ENCODE measurements at regions not wholly inside any gene's neighbourhood (a gene's known extent, or its start where the extent isn't known, plus 50 kb on each side); places are given as distances from the start of the nearest gene placed in this dataset.

- no peak for DNase-seq
These were observed 114.3 kb upstream of the DAP start for GRCh38 chr5:10875201-10875768.

- no peak for DNase-seq
These were observed 113.5 kb upstream of the DAP start for GRCh38 chr5:10874541-10874940.

GRCh38 chr5:10870791-10871190 is 109.8 kb upstream of the DAP start:
- DNase-seq, result no peak

GRCh38 chr5:10868956-10869355 is 107.9 kb upstream of the DAP start:
- DNase-seq, result no peak

- no peak for DNase-seq
These were observed 106.6 kb upstream of the DAP start for GRCh38 chr5:10867389-10868303.

- DNase-seq, result peak; percentile 19
These were observed 105.9 kb upstream of the DAP start for GRCh38 chr5:10866913-10867312.

GRCh38 chr5:10863763-10864383 is 102.8 kb upstream of the DAP start:
- DNase-seq, result peak; percentile 73

GRCh38 chr5:10862085-10862484 is 101.1 kb upstream of the DAP start:
- no peak for DNase-seq

- no peak for DNase-seq
These were observed 100.4 kb upstream of the DAP start for GRCh38 chr5:10861423-10861790.

GRCh38 chr5:10860645-10861422 is 99.8 kb upstream of the DAP start:
- DNase-seq, result no peak

GRCh38 chr5:10860196-10860543 is 99.1 kb upstream of the DAP start:
- DNase-seq, result no peak

- DNase-seq, result no peak
These were observed 98.6 kb upstream of the DAP start for GRCh38 chr5:10859393-10860195.

- DNase-seq, result no peak
These were observed 97.9 kb upstream of the DAP start for GRCh38 chr5:10858945-10859344.

GRCh38 chr5:10858307-10858706 is 97.3 kb upstream of the DAP start:
- no peak for DNase-seq

GRCh38 chr5:10857338-10857733 is 96.3 kb upstream of the DAP start:
- no peak for DNase-seq

GRCh38 chr5:10856683-10857337 is 95.8 kb upstream of the DAP start:
- DNase-seq, result peak; percentile 44

- DNase-seq, result no peak
These were observed 95.0 kb upstream of the DAP start for GRCh38 chr5:10856071-10856470.

GRCh38 chr5:10854506-10855277 is 93.7 kb upstream of the DAP start:
- DNase-seq, result peak; percentile 60

GRCh38 chr5:10853154-10853553 is 92.1 kb upstream of the DAP start:
- no peak for DNase-seq

GRCh38 chr5:10849278-10849677 is 88.2 kb upstream of the DAP start:
- DNase-seq, result no peak

- DNase-seq, result no peak
These were observed 83.0 kb upstream of the DAP start for GRCh38 chr5:10844016-10844415.
